ENCODE measurements at regions not wholly inside any gene's neighbourhood (a gene's known extent, or its start where the extent isn't known, plus 50 kb on each side); places are given as distances from the start of the nearest gene placed in this dataset.

DNA sequence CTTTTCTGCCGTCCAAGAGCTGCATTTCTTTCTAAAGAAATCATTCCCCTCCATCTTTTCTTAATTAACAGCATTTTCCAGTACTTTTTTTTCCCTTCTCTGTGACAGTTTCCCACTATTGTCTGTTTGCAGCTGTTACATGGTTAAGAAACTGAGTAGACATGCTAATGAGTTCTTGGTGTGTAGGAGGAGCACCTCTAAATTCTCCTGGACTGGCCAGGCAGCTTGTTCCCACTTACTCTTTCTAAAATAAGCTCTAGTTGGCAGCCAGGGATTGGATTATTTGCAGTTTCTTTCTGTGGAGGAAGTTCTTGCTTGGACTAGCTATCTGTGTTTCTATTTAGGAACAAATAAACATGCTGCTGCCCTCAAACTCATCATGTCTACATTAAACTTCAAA, 235.1 kb upstream of the GAP43 start:
- TF ChIP-seq POLR2A (IDR thresholded peaks at IDR 0.05) = no peak
- TF ChIP-seq, protein P1, sequence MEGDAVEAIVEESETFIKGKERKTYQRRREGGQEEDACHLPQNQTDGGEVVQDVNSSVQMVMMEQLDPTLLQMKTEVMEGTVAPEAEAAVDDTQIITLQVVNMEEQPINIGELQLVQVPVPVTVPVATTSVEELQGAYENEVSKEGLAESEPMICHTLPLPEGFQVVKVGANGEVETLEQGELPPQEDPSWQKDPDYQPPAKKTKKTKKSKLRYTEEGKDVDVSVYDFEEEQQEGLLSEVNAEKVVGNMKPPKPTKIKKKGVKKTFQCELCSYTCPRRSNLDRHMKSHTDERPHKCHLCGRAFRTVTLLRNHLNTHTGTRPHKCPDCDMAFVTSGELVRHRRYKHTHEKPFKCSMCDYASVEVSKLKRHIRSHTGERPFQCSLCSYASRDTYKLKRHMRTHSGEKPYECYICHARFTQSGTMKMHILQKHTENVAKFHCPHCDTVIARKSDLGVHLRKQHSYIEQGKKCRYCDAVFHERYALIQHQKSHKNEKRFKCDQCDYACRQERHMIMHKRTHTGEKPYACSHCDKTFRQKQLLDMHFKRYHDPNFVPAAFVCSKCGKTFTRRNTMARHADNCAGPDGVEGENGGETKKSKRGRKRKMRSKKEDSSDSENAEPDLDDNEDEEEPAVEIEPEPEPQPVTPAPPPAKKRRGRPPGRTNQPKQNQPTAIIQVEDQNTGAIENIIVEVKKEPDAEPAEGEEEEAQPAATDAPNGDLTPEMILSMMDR (IDR thresholded peaks at IDR 0.05) = no peak

Measured in esophagus squamous epithelium (tissue), 4 donors.